OCI-LY7 (cell line): ENCODE measurements at regions not wholly inside any gene's neighbourhood (a gene's known extent, or its start where the extent isn't known, plus 50 kb on each side); places are given as distances from the start of the nearest gene placed in this dataset.

Experiments used
- BruUV-seq: library from RNA; stranded (reverse); fragments of 400-500 nt; replicated peaks from 2 replicates; lab custom pipeline; 2021; lab: Mats Ljungman, UMichigan
- CTCF ChIA-PET: fragments of 300-600 bp; sonication (Branson Sonifier 250); formaldehyde crosslinking; loops from one replicate; lab custom pipeline; 2022; ENCODE audit warnings: antibody characterized with exemption; ENCODE audit not compliant: unreplicated experiment; lab: Charles Lee
- POLR2A ChIA-PET: fragments of 300-600 bp; sonication (Branson Sonifier 250); formaldehyde crosslinking; loops from one replicate; lab custom pipeline; 2022; ENCODE audit warnings: antibody characterized with exemption; lab: Charles Lee
- DNase-seq: peaks from one replicate; pipeline ENCODE4 v3.0.0-alpha.2; 2015; ENCODE audit warnings: low spot score
- H2AFZ ChIP-seq: fragments of 200-600 bp; sonication (generic), shearing (Covaris generic); 2 replicates; pipeline ENCODE4 v1.6.1; 2014; ENCODE audit warnings: mild to moderate bottlenecking, antibody characterized with exemption, low read length, moderate library complexity
- H3K27ac ChIP-seq: fragments of 200-600 bp; sonication (generic); 2 replicates; pipeline ENCODE4 v1.5.1; 2014; ENCODE audit warnings: mixed run types, low read depth, mild to moderate bottlenecking, moderate library complexity, low read length, inconsistent platforms; ENCODE audit not compliant: poor library complexity, severe bottlenecking
- H3K36me3 ChIP-seq: fragments of 200-600 bp; sonication (generic); 2 replicates; pipeline ENCODE4 v1.6.1; 2014; ENCODE audit warnings: mild to moderate bottlenecking, antibody characterized with exemption, low read length, moderate library complexity, mixed read lengths; ENCODE audit not compliant: insufficient read depth
- H3K4me1 ChIP-seq: fragments of 200-600 bp; sonication (generic); 2 replicates; pipeline ENCODE4 v1.5.1; 2014; ENCODE audit warnings: mild to moderate bottlenecking, low read length; ENCODE audit not compliant: insufficient read depth, poor library complexity, severe bottlenecking
- H3K4me2 ChIP-seq: fragments of 200-600 bp; sonication (generic); 2 replicates; pipeline ENCODE4 v1.6.1; 2014; ENCODE audit warnings: mild to moderate bottlenecking, low read length
- H3K4me3 ChIP-seq: fragments of 200-600 bp; sonication (generic); 2 replicates; pipeline ENCODE4 v1.5.1; 2014; ENCODE audit warnings: mild to moderate bottlenecking, low read depth, low read length; ENCODE audit not compliant: poor library complexity, severe bottlenecking
- H3K79me2 ChIP-seq: fragments of 200-600 bp; sonication (generic); 2 replicates; pipeline ENCODE4 v1.6.1; 2016; ENCODE audit warnings: low read depth, mild to moderate bottlenecking, low read length, moderate library complexity, mixed read lengths; ENCODE audit not compliant: insufficient read depth
- H3K9me2 ChIP-seq: fragments of 200-600 bp; sonication (generic); 2 replicates; pipeline ENCODE4 v1.6.1; 2016; ENCODE audit warnings: mild to moderate bottlenecking, low read length, mixed read lengths; ENCODE audit not compliant: insufficient read depth
- H3K9me3 ChIP-seq: fragments of 200-600 bp; sonication (generic); 2 replicates; pipeline ENCODE4 v1.6.1; 2014; ENCODE audit warnings: mild to moderate bottlenecking, mixed run types, low read length, mixed read lengths
- H4K20me1 ChIP-seq: fragments of 200-600 bp; sonication (generic); 2 replicates; pipeline ENCODE4 v1.6.1; 2014; ENCODE audit warnings: mild to moderate bottlenecking, antibody characterized with exemption, low read length, moderate library complexity, mixed read lengths; ENCODE audit not compliant: insufficient read depth
- CTCF ChIP-seq: fragments of 200-600 bp; sonication (generic); conservative IDR thresholded peaks from 2 replicates; pipeline ENCODE4 v1.5.1; 2014; ENCODE audit warnings: mild to moderate bottlenecking, antibody characterized with exemption, low read length, moderate library complexity, mixed read lengths
- EZH2phosphoT487 ChIP-seq: fragments of 200-600 bp; sonication (generic); IDR thresholded peaks from 2 replicates; pipeline ENCODE4 v1.6.1; 2018; ENCODE audit warnings: low read depth, borderline replicate concordance, mild to moderate bottlenecking, mixed run types, antibody characterized with exemption, low read length, moderate library complexity, mixed read lengths
- intact Hi-C: fragments of 100-400 bp; cut with micrococcal nuclease; formaldehyde crosslinking; loops from one replicate; pipeline ENCODE4 v1.10.0; 2022; ENCODE audit not compliant: unreplicated experiment

- no peak for TF ChIP-seq EZH2phosphoT487
- Histone ChIP-seq H3K4me3 (no peak overlapping the region), H3K4me2 (no peak overlapping the region), H3K79me2 (no peaks in the 10 kb centered on the region), H3K36me3 (no peaks in the 10 kb centered on the region), H3K4me1 (no peaks in the 10 kb centered on the region), H3K9me3 (no peaks in the 10 kb centered on the region), H4K20me1 (no peaks in the 10 kb centered on the region), H3K9me2 (no peaks in the 10 kb centered on the region), H3K27ac (no peak overlapping the region), H2AFZ (no peak overlapping the region)
- CTCF ChIA-PET, result no interaction called here
- BruUV-seq, result no TSS peak
- intact Hi-C loops, result no loop called here
- DNase-seq, result no peak
- POLR2A ChIA-PET, result interaction anchor here (0.9 kb wide), 1 partner anchor 16 kb away, joined by 3 read pairs; no protein-coding TSS in a partner anchor
These were observed 72.8 kb downstream of the RPUSD4 start for GRCh38 chr11:126138636-126139035.

GRCh38 chr11:126137136-126137535, 74.3 kb downstream of the RPUSD4 start:
- CTCF ChIA-PET, result no interaction called here
- no peaks in the 10 kb centered on the region for H3K9me3 ChIP-seq
- POLR2A ChIA-PET, result interaction anchor here (0.8 kb wide), 1 partner anchor 73 kb away, joined by 3 read pairs; no protein-coding TSS in a partner anchor
- no peak overlapping the region for H3K4me2 ChIP-seq
- no peaks in the 10 kb centered on the region for H4K20me1 ChIP-seq
- no peak overlapping the region for H3K27ac ChIP-seq
- no peaks in the 10 kb centered on the region for H3K79me2 ChIP-seq
- no peak for TF ChIP-seq EZH2phosphoT487
- no peak for TF ChIP-seq CTCF
- H3K9me2 ChIP-seq, result no peaks in the 10 kb centered on the region
- no peaks in the 10 kb centered on the region for H3K36me3 ChIP-seq
- no peak overlapping the region for H2AFZ ChIP-seq
- intact Hi-C loops, result no loop called here
- H3K4me3 ChIP-seq, result no peak overlapping the region
- BruUV-seq, result no TSS peak
- no peaks in the 10 kb centered on the region for H3K4me1 ChIP-seq
- no peak for DNase-seq

GRCh38 chr11:126136507-126136906, 73.8 kb upstream of the CDON start:
- POLR2A ChIA-PET, result no interaction called here
- BruUV-seq, result no TSS peak

More at GRCh38 chr11:126136507-126136906, 73.8 kb upstream of the CDON start:
- Histone ChIP-seq H3K9me2 (no peaks in the 10 kb centered on the region), H3K27ac (no peak overlapping the region), H4K20me1 (no peaks in the 10 kb centered on the region), H2AFZ (no peak overlapping the region), H3K4me1 (no peaks in the 10 kb centered on the region), H3K79me2 (no peaks in the 10 kb centered on the region), H3K4me3 (no peak overlapping the region), H3K9me3 (no peaks in the 10 kb centered on the region), H3K36me3 (no peaks in the 10 kb centered on the region), H3K4me2 (no peak overlapping the region)
- no peak for DNase-seq
- CTCF ChIA-PET, result interaction anchor here (0.5 kb wide), 1 partner anchor 75 kb away, joined by 3 read pairs; no protein-coding TSS in a partner anchor
- TF ChIP-seq EZH2phosphoT487, result no peak
- no peak for TF ChIP-seq CTCF
- intact Hi-C loops, result no loop called here
